ENCODE measurements at regions not wholly inside any gene's neighbourhood (a gene's known extent, or its start where the extent isn't known, plus 50 kb on each side); places are given as distances from the start of the nearest gene placed in this dataset.

GRCh38 chr13:38628554-38628953 is 58.3 kb upstream of the FREM2 start:
- no peak for TF ChIP-seq CTCF (conservative IDR thresholded peaks at IDR 0.05 in 1 of 2, IDR thresholded peaks at IDR 0.05 in 1 of 2; ENCODE audit: extremely low read depth in 1 of 2, insufficient read depth in 1 of 2, low read depth in 1 of 2, low read length in 2 of 2)
- no peak for TF ChIP-seq EZH2 (IDR thresholded peaks at IDR 0.05; ENCODE audit: borderline replicate concordance, low read length)

All from mammary epithelial cell (primary cell).